ENCODE measurements at regions not wholly inside any gene's neighbourhood (a gene's known extent, or its start where the extent isn't known, plus 50 kb on each side); places are given as distances from the start of the nearest gene placed in this dataset.

DNA sequence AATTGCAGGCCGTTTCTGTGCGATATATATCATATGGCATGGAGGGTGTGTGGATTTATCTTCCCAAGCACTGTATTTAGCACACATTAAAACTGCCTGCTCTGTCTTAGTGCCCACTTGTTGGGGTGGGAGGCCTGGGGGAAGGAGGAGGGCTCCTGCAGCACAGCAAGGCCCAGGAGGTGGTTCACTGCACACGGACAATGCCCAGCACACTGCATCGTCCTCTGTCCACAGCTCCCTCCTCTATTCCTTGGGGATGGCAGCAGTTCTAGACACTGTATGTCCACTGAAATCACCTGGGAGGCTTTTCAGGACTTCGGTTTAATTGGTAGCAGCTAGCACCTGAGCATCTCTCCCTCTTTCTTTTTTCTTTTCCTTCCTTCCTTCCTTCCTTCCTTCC is 161.2 kb downstream of the KTN1 start:
- no peak for TF ChIP-seq EZH2 (IDR thresholded peaks at IDR 0.05; ENCODE audit: borderline replicate concordance, low read depth, low read length, severe bottlenecking)
- TF ChIP-seq, protein P1, sequence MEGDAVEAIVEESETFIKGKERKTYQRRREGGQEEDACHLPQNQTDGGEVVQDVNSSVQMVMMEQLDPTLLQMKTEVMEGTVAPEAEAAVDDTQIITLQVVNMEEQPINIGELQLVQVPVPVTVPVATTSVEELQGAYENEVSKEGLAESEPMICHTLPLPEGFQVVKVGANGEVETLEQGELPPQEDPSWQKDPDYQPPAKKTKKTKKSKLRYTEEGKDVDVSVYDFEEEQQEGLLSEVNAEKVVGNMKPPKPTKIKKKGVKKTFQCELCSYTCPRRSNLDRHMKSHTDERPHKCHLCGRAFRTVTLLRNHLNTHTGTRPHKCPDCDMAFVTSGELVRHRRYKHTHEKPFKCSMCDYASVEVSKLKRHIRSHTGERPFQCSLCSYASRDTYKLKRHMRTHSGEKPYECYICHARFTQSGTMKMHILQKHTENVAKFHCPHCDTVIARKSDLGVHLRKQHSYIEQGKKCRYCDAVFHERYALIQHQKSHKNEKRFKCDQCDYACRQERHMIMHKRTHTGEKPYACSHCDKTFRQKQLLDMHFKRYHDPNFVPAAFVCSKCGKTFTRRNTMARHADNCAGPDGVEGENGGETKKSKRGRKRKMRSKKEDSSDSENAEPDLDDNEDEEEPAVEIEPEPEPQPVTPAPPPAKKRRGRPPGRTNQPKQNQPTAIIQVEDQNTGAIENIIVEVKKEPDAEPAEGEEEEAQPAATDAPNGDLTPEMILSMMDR (IDR thresholded peaks at IDR 0.05; ENCODE audit: borderline replicate concordance, extremely low read depth, low read length, poor library complexity, severe bottlenecking): no peak
- no peaks in the 10 kb centered on the region for H3K4me1 ChIP-seq (ENCODE audit: insufficient read depth, low read length)
- no peak overlapping the region for H3K4me2 ChIP-seq (ENCODE audit: insufficient read depth, low read length)
- H3K36me3 ChIP-seq (ENCODE audit: insufficient read depth, low read length): no peaks in the 10 kb centered on the region
- no peak overlapping the region for H3K4me3 ChIP-seq (ENCODE audit: low read depth in 1 of 2, low read length in 2 of 2)
- DNase-seq (no peak), ATAC-seq (ENCODE audit: insufficient read depth, low read depth) (no peak)
- H4K20me1 ChIP-seq (ENCODE audit: insufficient read depth, low read length): no peaks in the 10 kb centered on the region
- H3K79me2 ChIP-seq (ENCODE audit: insufficient read depth, low read length): no peaks in the 10 kb centered on the region
- H3K27me3 ChIP-seq (ENCODE audit: insufficient read depth, low read length, poor library complexity): no peaks in the 10 kb centered on the region
- H2AFZ ChIP-seq (ENCODE audit: low read depth, low read length): no peak overlapping the region
- no peak overlapping the region for H3K9ac ChIP-seq (ENCODE audit: low read depth, low read length)
- H3K9me3 ChIP-seq (ENCODE audit: insufficient read depth, low read length, severe bottlenecking): no peaks in the 10 kb centered on the region
- no peak overlapping the region for H3K27ac ChIP-seq (ENCODE audit: low read length)

DNA sequence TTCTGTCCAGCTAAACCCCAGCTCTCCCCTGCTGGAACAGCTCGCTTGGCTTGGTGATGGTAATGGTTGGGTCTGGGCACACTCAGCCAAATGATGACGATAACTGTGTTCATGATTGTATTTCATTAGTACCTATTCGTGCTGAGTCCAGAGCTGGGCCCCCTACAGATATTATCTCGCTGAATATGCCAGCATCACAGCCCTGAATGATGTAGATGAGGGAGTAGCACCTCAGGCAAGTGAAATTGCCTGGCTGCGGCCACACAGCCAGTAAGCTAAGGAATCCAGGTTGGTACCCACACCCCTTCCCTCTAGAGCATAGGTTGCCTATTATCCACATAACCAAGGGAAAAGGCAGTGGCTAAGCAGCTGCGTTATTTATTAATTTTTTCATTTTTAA is 163.5 kb downstream of the KTN1 start:
- Histone ChIP-seq H3K36me3 (ENCODE audit: insufficient read depth, low read length) (no peaks in the 10 kb centered on the region), H4K20me1 (ENCODE audit: insufficient read depth, low read length) (no peaks in the 10 kb centered on the region), H3K4me2 (ENCODE audit: insufficient read depth, low read length) (no peak overlapping the region), H3K79me2 (ENCODE audit: insufficient read depth, low read length) (no peaks in the 10 kb centered on the region), H3K9me3 (ENCODE audit: insufficient read depth, low read length, severe bottlenecking) (no peaks in the 10 kb centered on the region), H3K27ac (ENCODE audit: low read length) (no peak overlapping the region), H3K4me3 (ENCODE audit: low read depth in 1 of 2, low read length in 2 of 2) (no peak overlapping the region), H3K27me3 (ENCODE audit: insufficient read depth, low read length, poor library complexity) (no peaks in the 10 kb centered on the region), H2AFZ (ENCODE audit: low read depth, low read length) (no peak overlapping the region), H3K4me1 (ENCODE audit: insufficient read depth, low read length) (peaks cover 2% of the 10 kb centered on the region), H3K9ac (ENCODE audit: low read depth, low read length) (no peak overlapping the region)
- TF ChIP-seq EZH2 (IDR thresholded peaks at IDR 0.05; ENCODE audit: borderline replicate concordance, low read depth, low read length, severe bottlenecking): no peak
- TF ChIP-seq, protein P1 (IDR thresholded peaks at IDR 0.05; ENCODE audit: borderline replicate concordance, extremely low read depth, low read length, poor library complexity, severe bottlenecking): no peak
- DNase-seq (no peak), ATAC-seq (ENCODE audit: insufficient read depth, low read depth) (no peak)

DNA sequence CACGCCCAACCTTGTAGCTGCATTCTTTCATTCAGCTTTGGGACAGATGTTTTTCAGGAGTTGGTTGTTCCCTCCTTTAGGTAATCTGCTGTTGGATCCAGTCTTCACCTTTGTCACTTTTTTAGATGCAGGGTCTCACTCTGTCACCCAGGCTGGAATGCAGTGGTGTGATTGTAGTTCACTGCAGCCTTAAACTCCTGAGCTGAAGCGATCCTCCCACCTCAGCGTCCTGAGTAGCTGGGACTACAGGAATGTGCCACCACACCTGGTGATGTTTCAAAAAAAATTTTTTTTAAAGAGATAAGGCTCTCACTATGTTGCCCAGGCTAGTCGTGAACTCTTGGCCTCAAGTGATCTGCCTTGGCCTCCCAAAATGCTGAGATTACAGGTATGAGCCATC is 164.3 kb downstream of the KTN1 start:
- H3K27ac ChIP-seq (ENCODE audit: low read length): no peak overlapping the region
- TF ChIP-seq, protein P1 (IDR thresholded peaks at IDR 0.05; ENCODE audit: borderline replicate concordance, extremely low read depth, low read length, poor library complexity, severe bottlenecking): no peak
- no peak overlapping the region for H3K4me2 ChIP-seq (ENCODE audit: insufficient read depth, low read length)
- H3K4me1 ChIP-seq (ENCODE audit: insufficient read depth, low read length): peaks cover 10% of the 10 kb centered on the region
- H3K4me3 ChIP-seq (ENCODE audit: low read depth in 1 of 2, low read length in 2 of 2): no peak overlapping the region
- ATAC-seq (ENCODE audit: insufficient read depth, low read depth) (no peak), DNase-seq (no peak)
- no peaks in the 10 kb centered on the region for H3K36me3 ChIP-seq (ENCODE audit: insufficient read depth, low read length)
- H3K9ac ChIP-seq (ENCODE audit: low read depth, low read length): no peak overlapping the region
- H4K20me1 ChIP-seq (ENCODE audit: insufficient read depth, low read length): no peaks in the 10 kb centered on the region
- H3K27me3 ChIP-seq (ENCODE audit: insufficient read depth, low read length, poor library complexity): no peaks in the 10 kb centered on the region
- no peaks in the 10 kb centered on the region for H3K79me2 ChIP-seq (ENCODE audit: insufficient read depth, low read length)
- no peaks in the 10 kb centered on the region for H3K9me3 ChIP-seq (ENCODE audit: insufficient read depth, low read length, severe bottlenecking)
- no peak overlapping the region for H2AFZ ChIP-seq (ENCODE audit: low read depth, low read length)

DNA sequence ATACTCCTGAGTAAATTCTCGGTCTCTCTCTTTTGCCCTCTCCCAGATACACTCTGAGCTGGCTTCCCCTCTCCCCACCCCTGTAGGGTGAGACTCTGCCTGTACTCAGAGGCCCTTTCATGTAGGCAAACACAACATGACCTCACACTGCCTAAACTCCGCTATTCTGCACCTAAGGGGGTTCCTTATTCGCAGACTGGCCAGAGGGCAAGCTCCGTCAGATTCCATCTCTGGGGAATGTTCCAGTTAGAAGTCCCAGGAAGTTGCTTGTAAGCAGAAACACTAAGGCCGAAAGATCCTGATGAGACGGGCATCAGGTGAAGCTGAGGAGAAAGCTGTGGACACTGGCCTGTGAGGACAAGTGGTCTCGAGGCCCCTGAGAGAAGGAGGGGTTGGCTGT is 165.9 kb downstream of the KTN1 start:
- Histone ChIP-seq H3K9ac (ENCODE audit: low read depth, low read length) (no peak overlapping the region), H3K27me3 (ENCODE audit: insufficient read depth, low read length, poor library complexity) (no peaks in the 10 kb centered on the region), H4K20me1 (ENCODE audit: insufficient read depth, low read length) (no peaks in the 10 kb centered on the region), H3K79me2 (ENCODE audit: insufficient read depth, low read length) (no peaks in the 10 kb centered on the region), H3K36me3 (ENCODE audit: insufficient read depth, low read length) (no peaks in the 10 kb centered on the region), H3K9me3 (ENCODE audit: insufficient read depth, low read length, severe bottlenecking) (no peaks in the 10 kb centered on the region), H3K4me3 (ENCODE audit: low read depth in 1 of 2, low read length in 2 of 2) (no peak overlapping the region), H2AFZ (ENCODE audit: low read depth, low read length) (no peak overlapping the region), H3K27ac (ENCODE audit: low read length) (no peak overlapping the region), H3K4me2 (ENCODE audit: insufficient read depth, low read length) (no peak overlapping the region), H3K4me1 (ENCODE audit: insufficient read depth, low read length) (peaks cover 21% of the 10 kb centered on the region)
- ATAC-seq (ENCODE audit: insufficient read depth, low read depth) (no peak), DNase-seq (no peak)
- TF ChIP-seq EZH2 (IDR thresholded peaks at IDR 0.05; ENCODE audit: borderline replicate concordance, low read depth, low read length, severe bottlenecking): no peak
- TF ChIP-seq, protein P1 (IDR thresholded peaks at IDR 0.05; ENCODE audit: borderline replicate concordance, extremely low read depth, low read length, poor library complexity, severe bottlenecking): no peak

Measured in DND-41 (cell line).